Right lobe of liver (tissue), 6 donors: ENCODE measurements at regions not wholly inside any gene's neighbourhood (a gene's known extent, or its start where the extent isn't known, plus 50 kb on each side); places are given as distances from the start of the nearest gene placed in this dataset.

Source experiments
- ATAC-seq, 4 donors: fragments of 200-7000 bp; cut with Tn5 transposase; one replicate each; pipeline ENCODE4 v1.9.1; 2020; ENCODE audit warnings: mild to moderate bottlenecking in 4 of 4, moderate library complexity in 4 of 4
- DNase-seq, 3 donors: peaks; one replicate each; pipeline ENCODE4 v3.0.0-alpha.2; 2020
- H3K27ac ChIP-seq, 3 donors: fragments of 200-600 bp; one replicate each; pipeline ENCODE4 v1.8.0; 2022
- H3K27me3 ChIP-seq, 2 donors: fragments of 200-600 bp; one replicate each; pipeline ENCODE4 v1.8.0; 2022
- H3K36me3 ChIP-seq, 4 donors: fragments of 200-600 bp; sonication (generic) in 1 of 4; one replicate each; pipeline versions ENCODE4 v1.5.1 to v1.8.0; 2017 to 2022; ENCODE audit warnings: control low read depth in 1 of 4
- H3K4me1 ChIP-seq, 4 donors: fragments of 200-600 bp; sonication (generic) in 1 of 4; one replicate each; pipeline versions ENCODE4 v1.5.1 to v1.8.0; 2017 to 2022; ENCODE audit warnings: control low read depth in 1 of 4
- H3K4me3 ChIP-seq, 3 donors: fragments of 200-600 bp; one replicate each; pipeline ENCODE4 v1.8.0; 2022
- H3K9me3 ChIP-seq, 4 donors: fragments of 200-600 bp; sonication (generic) in 1 of 4; one replicate each; pipeline versions ENCODE4 v1.5.1 to v1.8.0; 2017 to 2022; ENCODE audit warnings: control low read depth in 1 of 4
- CTCF ChIP-seq, 4 donors: fragments of 200-600 bp in 3 of 4; fragments of 450-650 bp in 1 of 4; IDR thresholded peaks; one replicate each; pipeline versions ENCODE4 v1.5.1 to v1.8.0; 2016 to 2022; ENCODE audit warnings: antibody characterized with exemption in 4 of 4, mild to moderate bottlenecking in 2 of 4
- POLR2A ChIP-seq: fragments of 450-650 bp; IDR thresholded peaks from one replicate; pipeline ENCODE4 v1.6.1; 2017; ENCODE audit warnings: antibody characterized with exemption, mild to moderate bottlenecking
- WGBS: methylation state at CpG from one replicate; pipeline ENCODE4 v1.1.6; 2018; ENCODE audit warnings: low coverage, low lambda C conversion rate; ENCODE audit not compliant: insufficient coverage; ENCODE audit errors: missing lambda C conversion rate; 5-methylcytosine and 5-hydroxymethylcytosine counted together
- intact Hi-C, 2 donors: fragments of 100-400 bp; cut with DNase I; formaldehyde crosslinking; loops; one replicate each; pipeline versions ENCODE4 v1.11.2 to v1.14.1; 2022
- donor health status: DM: no; HTN: yes; CAD: no.
- donor health status: DM: no; HTN: no; CAD: no.
- donor health status: DM: no; HTN: no; CAD: no.
- donor health status: DM: no; HTN: yes; CAD: no.
- donor health status: DM: no; HTN: yes; CAD: no.

- TF ChIP-seq POLR2A: no peak
- Histone ChIP-seq H3K4me1 (no peaks in the 10 kb centered on the region), H3K27ac (no peak overlapping the region), H3K27me3 (no peaks in the 10 kb centered on the region), H3K9me3 (no peaks in the 10 kb centered on the region), H3K4me3 (no peak overlapping the region), H3K36me3 (no peaks in the 10 kb centered on the region)
- 68% methylated on average over 9 of the region's 9 CpGs for WGBS
- no peak for DNase-seq
- ATAC-seq: no peak
- intact Hi-C loops: no loop called here
These were observed 203.0 kb upstream of the SFSWAP start for GRCh38 chr12:131507881-131508280.

GRCh38 chr12:131509701-131510100 lies 201.2 kb upstream of the SFSWAP start:
- no peak for ATAC-seq
- H3K27me3 ChIP-seq: no peaks in the 10 kb centered on the region
- no peaks in the 10 kb centered on the region for H3K9me3 ChIP-seq
- no peak overlapping the region for H3K27ac ChIP-seq
- no peaks in the 10 kb centered on the region for H3K36me3 ChIP-seq
- no peak for DNase-seq
- H3K4me3 ChIP-seq: no peak overlapping the region
- no peaks in the 10 kb centered on the region for H3K4me1 ChIP-seq
- 53% methylated on average over 4 of the region's 7 CpGs for WGBS
- intact Hi-C loops: no loop called here
- no peak for TF ChIP-seq CTCF (IDR thresholded peaks at IDR 0.05)

GRCh38 chr12:131510431-131510830 lies 200.5 kb upstream of the SFSWAP start:
- intact Hi-C loops: no loop called here
- Histone ChIP-seq H3K9me3 (no peaks in the 10 kb centered on the region), H3K36me3 (no peaks in the 10 kb centered on the region), H3K27me3 (no peaks in the 10 kb centered on the region), H3K27ac (no peak overlapping the region), H3K4me1 (no peaks in the 10 kb centered on the region), H3K4me3 (no peak overlapping the region)
- TF ChIP-seq CTCF (IDR thresholded peaks at IDR 0.05) (no peak), POLR2A (no peak)
- no peak for ATAC-seq
- 40% methylated on average over 4 of the region's 4 CpGs for WGBS
- no peak for DNase-seq

GRCh38 chr12:131511391-131511802 lies 199.5 kb upstream of the SFSWAP start:
- DNase-seq (no peak), ATAC-seq (peak; percentile 32 to 84 (median 56))
- no peak overlapping the region for H3K27ac ChIP-seq

More at GRCh38 chr12:131511391-131511802, 199.5 kb upstream of the SFSWAP start:
- H3K4me3 ChIP-seq: no peak overlapping the region
- TF ChIP-seq POLR2A (no peak), CTCF (IDR thresholded peaks at IDR 0.05) (no peak)
- WGBS: 16% methylated on average over 2 of the region's 7 CpGs
- no peaks in the 10 kb centered on the region for H3K4me1 ChIP-seq
- intact Hi-C loops: no loop called here
- H3K9me3 ChIP-seq: no peaks in the 10 kb centered on the region
- H3K27me3 ChIP-seq: no peaks in the 10 kb centered on the region
- H3K36me3 ChIP-seq: no peaks in the 10 kb centered on the region
